GM10248 (cell line): ENCODE measurements at regions not wholly inside any gene's neighbourhood (a gene's known extent, or its start where the extent isn't known, plus 50 kb on each side); places are given as distances from the start of the nearest gene placed in this dataset.

Experiments
- CTCF ChIA-PET: fragments of 300-600 bp; sonication (Branson Sonifier 250); formaldehyde crosslinking; extraction: SDS; loops from one replicate; lab custom pipeline; 2021; ENCODE audit warnings: antibody characterized with exemption; lab: Yijun Ruan, JAX
- POLR2A ChIA-PET: fragments of 350-650 bp; sonication (Branson Sonifier 250); formaldehyde crosslinking; extraction: SDS; loops from one replicate; lab custom pipeline; 2020; ENCODE audit warnings: antibody characterized with exemption; lab: Yijun Ruan, JAX
- DNase-seq: peaks from one replicate; pipeline ENCODE4 v3.0.0; 2012; ENCODE audit errors: extremely low spot score
- CTCF ChIP-seq: IDR thresholded peaks from 2 replicates; pipeline ENCODE4 v1.5.1; 2012; ENCODE audit warnings: mild to moderate bottlenecking, low read depth; ENCODE audit errors: extremely low read depth, missing control alignments, control extremely low read depth

- TF ChIP-seq CTCF: no peak
- ChIA-PET CTCF (no interaction called here), POLR2A (no interaction called here)
- no peak for DNase-seq
These were observed 153.3 kb upstream of the FOXD3 start for GRCh38 chr1:63169057-63169456.

- ChIA-PET CTCF (no interaction called here), POLR2A (no interaction called here)
- no peak for TF ChIP-seq CTCF
- no peak for DNase-seq
These were observed 149.2 kb upstream of the FOXD3 start for GRCh38 chr1:63173161-63173560.

- ChIA-PET CTCF (interaction anchor here (1.3 to 1.8 kb wide), 3 partner anchors 9 to 252 kb away, joined by 3 to 7 read pairs (median 5); no protein-coding TSS in a partner anchor), POLR2A (no interaction called here)
- no peak for TF ChIP-seq CTCF
- no peak for DNase-seq
These were observed 132.7 kb upstream of the FOXD3 start for GRCh38 chr1:63189677-63190076.

GRCh38 chr1:63190171-63190570, 132.2 kb upstream of the FOXD3 start:
- ChIA-PET CTCF (interaction anchor here (1.7 to 1.8 kb wide), 2 partner anchors 15 to 251 kb away, joined by 5 to 7 read pairs; no protein-coding TSS in a partner anchor), POLR2A (no interaction called here)
- TF ChIP-seq CTCF: no peak
- DNase-seq: no peak

GRCh38 chr1:63198871-63199394, 123.4 kb upstream of the FOXD3 start:
- POLR2A ChIA-PET: no interaction called here
- no peak for TF ChIP-seq CTCF

GRCh38 chr1:63199706-63200335, 122.5 kb upstream of the FOXD3 start:
- no peak for DNase-seq
- TF ChIP-seq CTCF: no peak
- POLR2A ChIA-PET: no interaction called here
- CTCF ChIA-PET: interaction anchor here (1.7 kb wide), 1 partner anchor 20 kb away, joined by 4 read pairs; no protein-coding TSS in a partner anchor

More at GRCh38 chr1:63198871-63199394, 123.4 kb upstream of the FOXD3 start:
- CTCF ChIA-PET: interaction anchor here (1.7 kb wide), 1 partner anchor 19 kb away, joined by 4 read pairs; no protein-coding TSS in a partner anchor
- DNase-seq: no peak
